ENCODE measurements at regions not wholly inside any gene's neighbourhood (a gene's known extent, or its start where the extent isn't known, plus 50 kb on each side); places are given as distances from the start of the nearest gene placed in this dataset.

DNA sequence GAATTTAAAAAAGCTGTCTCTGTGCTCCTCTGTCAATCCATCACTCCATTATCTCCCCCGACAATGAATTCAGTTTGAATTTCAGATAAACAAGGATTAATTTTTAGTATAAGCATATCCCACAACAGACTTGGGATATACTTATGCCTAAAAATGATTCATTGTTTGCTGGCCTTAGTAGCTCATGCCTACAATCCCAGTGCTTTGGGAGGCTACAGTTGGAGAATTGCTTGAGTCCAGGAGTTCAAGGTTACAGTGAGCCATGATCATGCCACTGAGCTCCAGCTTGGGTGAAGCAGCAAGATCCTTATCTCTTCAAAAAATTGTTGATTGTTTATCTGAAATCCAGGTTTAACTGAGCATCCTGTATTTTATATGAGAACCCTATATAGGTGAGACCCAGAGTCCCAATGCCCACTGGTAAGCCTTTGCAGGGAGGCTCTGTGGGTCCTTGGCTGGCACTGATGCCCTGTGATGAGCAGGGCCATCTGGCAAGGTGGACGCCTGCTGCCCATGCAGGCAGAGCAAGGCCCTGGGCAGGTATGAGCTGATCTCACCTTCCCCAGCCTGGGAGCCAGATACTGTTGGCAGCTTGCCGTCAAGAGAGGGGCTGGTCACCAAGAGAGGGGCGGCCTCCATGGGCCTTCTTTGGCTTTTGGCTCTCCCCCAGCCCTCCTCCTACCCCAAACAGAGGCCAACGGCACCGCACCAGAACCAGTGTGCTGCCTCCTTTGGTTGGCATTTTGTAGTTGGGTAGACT, 158.7 kb downstream of the SEC14L1 start:
- DNase-seq, result no peak
- Histone ChIP-seq H3K4me3 (ENCODE audit: control insufficient read depth in 1 of 7, extremely low read depth in 1 of 7, insufficient read depth in 4 of 7, low read depth in 2 of 7, low read length in 6 of 7) (no peak overlapping the region), H3K27ac (ENCODE audit: insufficient read depth in 1 of 2, low read depth in 1 of 2, low read length in 2 of 2, poor library complexity in 1 of 2, severe bottlenecking in 2 of 2) (no peak overlapping the region), H3K27me3 (replicated peaks in 2 of 5; ENCODE audit: control insufficient read depth in 4 of 5, insufficient read depth in 5 of 5, low read length in 4 of 5) (no peaks in the 10 kb centered on the region), H3K36me3 (ENCODE audit: control insufficient read depth in 4 of 4, insufficient read depth in 4 of 4, low read length in 3 of 4) (no peaks in the 10 kb centered on the region), H3K9me3 (ENCODE audit: control extremely low read depth in 1 of 5, control insufficient read depth in 4 of 5, insufficient read depth in 2 of 5, low read depth in 1 of 5, low read length in 4 of 5) (peaks cover 0 to 16% (median 14%) of the 10 kb centered on the region in 5 experiments), H3K4me1 (ENCODE audit: control extremely low read depth in 1 of 4, control insufficient read depth in 4 of 4, insufficient read depth in 4 of 4, low read length in 3 of 4) (peaks cover 2 to 19% (median 14%) of the 10 kb centered on the region in 4 experiments)
- POLR2A ChIA-PET, result interaction anchor here (0.6 kb wide), 1 partner anchor 14 kb away, joined by 4 read pairs; no protein-coding TSS in a partner anchor
- CTCF ChIA-PET, result interaction anchor here (1.1 to 2.1 kb wide), 2 partner anchors 13 to 14 kb away, joined by 4 to 5 read pairs; no protein-coding TSS in a partner anchor
- WGBS (ENCODE audit: insufficient coverage), result 94% methylated on average over 3 of the region's 6 CpGs

DNA sequence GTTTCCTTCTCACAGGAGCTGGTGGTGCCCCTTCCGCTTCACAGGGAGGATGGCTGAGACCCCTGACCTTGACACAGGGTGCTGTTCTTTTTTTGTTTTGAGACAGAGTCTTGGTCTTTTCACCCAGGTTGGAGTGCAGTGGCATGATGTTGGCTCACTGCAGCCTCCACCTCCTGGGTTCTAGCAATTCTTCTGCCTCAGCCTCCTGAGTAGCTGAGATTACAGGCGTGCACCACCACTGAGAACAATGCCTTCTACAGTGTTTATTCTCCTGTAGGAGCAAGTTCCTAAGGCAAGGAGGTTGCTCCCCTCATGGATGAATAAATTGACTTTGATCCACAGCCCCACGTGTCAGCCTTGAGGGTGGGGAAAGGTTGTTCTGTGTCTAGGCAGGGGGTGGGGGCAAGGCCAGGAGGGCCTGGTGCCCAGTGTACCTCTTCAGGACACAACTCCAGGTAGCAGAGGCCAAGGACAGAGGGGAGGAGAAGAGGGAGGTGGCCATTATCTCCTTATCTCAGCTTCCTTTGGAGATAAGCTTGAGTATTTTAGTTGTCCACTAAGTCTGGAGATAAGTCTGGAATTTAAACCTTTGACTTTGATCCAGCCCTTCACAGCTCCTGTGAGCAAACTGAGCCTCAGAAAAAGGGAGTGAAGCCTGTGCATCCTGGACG, 159.4 kb downstream of the SEC14L1 start:
- DNase-seq, result no peak
- no peaks in the 10 kb centered on the region for H3K36me3 ChIP-seq (ENCODE audit: control insufficient read depth in 4 of 4, insufficient read depth in 4 of 4, low read length in 3 of 4)
- H3K27ac ChIP-seq (ENCODE audit: insufficient read depth in 1 of 2, low read depth in 1 of 2, low read length in 2 of 2, poor library complexity in 1 of 2, severe bottlenecking in 2 of 2), result no peak overlapping the region
- ChIA-PET CTCF (interaction anchor here (1.1 kb wide), 1 partner anchor 13 kb away, joined by 4 read pairs; no protein-coding TSS in a partner anchor), POLR2A (interaction anchor here (0.6 kb wide), 1 partner anchor 105 kb away, joined by 5 read pairs; no protein-coding TSS in a partner anchor)
- H3K4me1 ChIP-seq (ENCODE audit: control extremely low read depth in 1 of 4, control insufficient read depth in 4 of 4, insufficient read depth in 4 of 4, low read length in 3 of 4), result peaks cover 2 to 19% (median 13%) of the 10 kb centered on the region in 4 experiments
- H3K9me3 ChIP-seq (ENCODE audit: control extremely low read depth in 1 of 5, control insufficient read depth in 4 of 5, insufficient read depth in 2 of 5, low read depth in 1 of 5, low read length in 4 of 5), result peaks cover 0 to 16% (median 14%) of the 10 kb centered on the region in 5 experiments
- H3K4me3 ChIP-seq (ENCODE audit: control insufficient read depth in 1 of 7, extremely low read depth in 1 of 7, insufficient read depth in 4 of 7, low read depth in 2 of 7, low read length in 6 of 7), result no peak overlapping the region
- 95% methylated on average over 2 of the region's 4 CpGs for WGBS (ENCODE audit: insufficient coverage)
- H3K27me3 ChIP-seq (replicated peaks in 2 of 5; ENCODE audit: control insufficient read depth in 4 of 5, insufficient read depth in 5 of 5, low read length in 4 of 5), result no peaks in the 10 kb centered on the region

DNA sequence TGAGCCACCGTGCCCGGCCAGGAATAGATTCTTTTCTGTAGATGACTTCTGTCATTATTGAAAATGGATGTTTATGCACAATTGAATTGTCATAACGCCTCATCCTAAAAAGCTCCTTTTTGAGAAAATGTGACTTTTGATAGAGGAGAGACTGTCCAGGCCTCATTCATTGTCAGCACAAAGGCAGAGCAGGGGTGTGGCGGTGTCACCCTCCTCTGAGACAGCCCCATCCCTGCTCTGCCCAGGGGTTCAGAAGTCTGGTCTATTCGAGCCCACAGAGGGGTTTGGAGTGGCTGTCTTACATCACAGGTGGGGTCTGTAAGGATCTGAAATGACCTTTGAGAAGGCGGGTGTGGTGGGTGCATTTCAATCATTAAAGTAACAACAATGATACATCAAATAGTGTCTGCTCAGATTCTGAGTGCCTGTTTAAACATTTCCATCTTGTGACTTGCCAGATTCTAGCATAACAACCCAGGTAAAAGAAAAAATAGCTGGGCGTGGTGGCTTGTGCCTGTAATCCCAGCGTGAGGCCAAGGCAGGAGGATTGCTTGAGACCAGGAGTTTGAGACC, 161.0 kb downstream of the SEC14L1 start:
- POLR2A ChIA-PET, result interaction anchor here (0.8 kb wide), 1 partner anchor 21 kb away, joined by 3 read pairs; no protein-coding TSS in a partner anchor
- no peak for DNase-seq
- peaks cover 0 to 16% (median 14%) of the 10 kb centered on the region in 5 experiments for H3K9me3 ChIP-seq (ENCODE audit: control extremely low read depth in 1 of 5, control insufficient read depth in 4 of 5, insufficient read depth in 2 of 5, low read depth in 1 of 5, low read length in 4 of 5)
- H3K27me3 ChIP-seq (replicated peaks in 2 of 5; ENCODE audit: control insufficient read depth in 4 of 5, insufficient read depth in 5 of 5, low read length in 4 of 5), result no peaks in the 10 kb centered on the region
- 100% methylated on average over 5 of the region's 8 CpGs for WGBS (ENCODE audit: insufficient coverage)
- no peaks in the 10 kb centered on the region for H3K36me3 ChIP-seq (ENCODE audit: control insufficient read depth in 4 of 4, insufficient read depth in 4 of 4, low read length in 3 of 4)
- peaks cover 0 to 16% (median 4%) of the 10 kb centered on the region in 4 experiments for H3K4me1 ChIP-seq (ENCODE audit: control extremely low read depth in 1 of 4, control insufficient read depth in 4 of 4, insufficient read depth in 4 of 4, low read length in 3 of 4)
- H3K4me3 ChIP-seq (ENCODE audit: control insufficient read depth in 1 of 7, extremely low read depth in 1 of 7, insufficient read depth in 4 of 7, low read depth in 2 of 7, low read length in 6 of 7), result no peak overlapping the region
- no peak overlapping the region for H3K27ac ChIP-seq (ENCODE audit: insufficient read depth in 1 of 2, low read depth in 1 of 2, low read length in 2 of 2, poor library complexity in 1 of 2, severe bottlenecking in 2 of 2)
- CTCF ChIA-PET, result no interaction called here

DNA sequence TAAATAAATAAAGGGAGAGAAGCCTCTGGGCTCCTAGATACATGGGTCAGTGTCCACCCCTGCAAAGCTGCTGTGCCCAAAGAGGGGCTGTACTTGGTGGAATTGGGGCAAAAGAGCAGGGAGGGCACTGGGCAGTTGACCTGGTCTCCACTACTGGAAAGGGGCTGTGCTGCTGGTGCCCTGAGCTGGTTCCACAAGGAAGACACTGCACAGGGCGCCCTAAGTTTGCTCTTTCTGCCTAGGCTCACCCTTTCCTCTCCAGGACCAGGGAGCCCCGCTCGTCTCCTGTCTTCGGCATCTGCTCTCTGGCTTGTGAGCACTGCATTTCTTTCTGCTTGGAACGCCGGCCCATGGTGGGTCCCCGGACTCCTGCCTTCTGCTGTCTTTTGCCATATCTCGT, 161.9 kb downstream of the SEC14L1 start:
- H3K27ac ChIP-seq (ENCODE audit: insufficient read depth in 1 of 2, low read depth in 1 of 2, low read length in 2 of 2, poor library complexity in 1 of 2, severe bottlenecking in 2 of 2), result no peak overlapping the region
- WGBS (ENCODE audit: insufficient coverage), result 100% methylated on average over 6 of the region's 8 CpGs
- CTCF ChIA-PET, result no interaction called here
- POLR2A ChIA-PET, result no interaction called here
- H3K27me3 ChIP-seq (replicated peaks in 2 of 5; ENCODE audit: control insufficient read depth in 4 of 5, insufficient read depth in 5 of 5, low read length in 4 of 5), result no peaks in the 10 kb centered on the region
- peaks cover 0 to 18% (median 4%) of the 10 kb centered on the region in 4 experiments for H3K4me1 ChIP-seq (ENCODE audit: control extremely low read depth in 1 of 4, control insufficient read depth in 4 of 4, insufficient read depth in 4 of 4, low read length in 3 of 4)
- H3K9me3 ChIP-seq (ENCODE audit: control extremely low read depth in 1 of 5, control insufficient read depth in 4 of 5, insufficient read depth in 2 of 5, low read depth in 1 of 5, low read length in 4 of 5), result peaks cover 0 to 16% (median 12%) of the 10 kb centered on the region in 5 experiments
- H3K36me3 ChIP-seq (ENCODE audit: control insufficient read depth in 4 of 4, insufficient read depth in 4 of 4, low read length in 3 of 4), result no peaks in the 10 kb centered on the region
- H3K4me3 ChIP-seq (ENCODE audit: control insufficient read depth in 1 of 7, extremely low read depth in 1 of 7, insufficient read depth in 4 of 7, low read depth in 2 of 7, low read length in 6 of 7), result no peak overlapping the region
- DNase-seq, result no peak

DNA sequence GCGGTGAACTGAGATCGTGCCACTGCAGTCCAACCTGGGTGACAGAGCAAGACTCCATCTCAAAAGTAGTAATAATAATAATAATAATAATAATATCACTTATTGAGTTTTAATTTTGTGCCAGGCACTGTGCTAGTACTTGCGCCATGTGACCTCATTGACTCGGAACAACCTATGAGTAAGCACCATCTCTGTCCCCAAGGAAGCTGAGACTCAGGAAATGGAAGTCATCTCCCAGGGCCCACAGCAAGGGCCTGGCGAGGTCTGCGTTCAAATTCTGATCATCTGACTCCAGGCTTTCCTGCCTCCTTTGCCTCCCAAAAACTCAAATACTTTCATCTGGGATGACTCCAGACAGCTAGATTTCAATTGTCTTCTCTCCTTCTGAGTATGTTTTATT, 162.9 kb downstream of the SEC14L1 start:
- POLR2A ChIA-PET, result no interaction called here
- Histone ChIP-seq H3K36me3 (ENCODE audit: control insufficient read depth in 4 of 4, insufficient read depth in 4 of 4, low read length in 3 of 4) (no peaks in the 10 kb centered on the region), H3K4me3 (ENCODE audit: control insufficient read depth in 1 of 7, extremely low read depth in 1 of 7, insufficient read depth in 4 of 7, low read depth in 2 of 7, low read length in 6 of 7) (no peak overlapping the region), H3K9me3 (ENCODE audit: control extremely low read depth in 1 of 5, control insufficient read depth in 4 of 5, insufficient read depth in 2 of 5, low read depth in 1 of 5, low read length in 4 of 5) (peaks cover 0 to 11% (median 3%) of the 10 kb centered on the region in 5 experiments), H3K27ac (ENCODE audit: insufficient read depth in 1 of 2, low read depth in 1 of 2, low read length in 2 of 2, poor library complexity in 1 of 2, severe bottlenecking in 2 of 2) (no peak overlapping the region), H3K27me3 (replicated peaks in 2 of 5; ENCODE audit: control insufficient read depth in 4 of 5, insufficient read depth in 5 of 5, low read length in 4 of 5) (no peaks in the 10 kb centered on the region), H3K4me1 (ENCODE audit: control extremely low read depth in 1 of 4, control insufficient read depth in 4 of 4, insufficient read depth in 4 of 4, low read length in 3 of 4) (peaks cover 0 to 25% (median 6%) of the 10 kb centered on the region in 4 experiments)
- 96% methylated on average over 4 of the region's 6 CpGs for WGBS (ENCODE audit: insufficient coverage)
- no peak for DNase-seq
- CTCF ChIA-PET, result no interaction called here

DNA sequence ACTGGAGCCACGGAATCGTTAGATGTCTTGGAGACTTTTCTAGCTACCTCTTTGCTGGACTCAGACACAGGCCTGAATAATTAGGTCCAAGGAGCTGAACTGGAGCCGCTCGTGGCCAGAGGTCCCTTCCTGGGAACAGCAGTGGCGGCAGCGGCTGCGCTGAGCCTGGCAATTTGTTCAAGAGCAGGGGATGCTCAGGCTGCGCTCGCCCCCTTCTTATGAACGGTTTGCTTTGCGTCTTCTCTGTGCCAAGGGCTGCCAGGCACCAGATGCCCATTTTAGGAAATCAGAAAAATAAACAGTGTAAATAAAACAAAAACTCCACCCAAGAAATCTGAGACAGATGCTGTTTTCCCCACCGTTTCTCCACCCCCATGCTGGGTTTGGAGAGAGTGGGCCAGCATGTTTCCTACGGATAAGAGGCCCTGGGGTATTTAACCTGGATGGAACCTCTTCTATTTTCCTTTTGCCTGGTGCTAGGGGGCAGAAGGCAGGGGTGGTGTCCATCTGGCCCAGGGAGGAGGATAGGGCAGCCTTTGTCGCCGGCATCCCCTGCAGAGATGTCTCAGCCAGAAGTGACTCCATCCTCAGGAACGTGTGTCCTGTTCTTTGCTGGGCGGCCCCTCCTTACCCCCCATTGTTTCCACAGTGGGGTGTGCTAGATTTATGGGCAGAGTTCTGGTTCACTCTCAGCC, 163.4 kb downstream of the SEC14L1 start:
- POLR2A ChIA-PET, result no interaction called here
- Histone ChIP-seq H3K4me1 (ENCODE audit: control extremely low read depth in 1 of 4, control insufficient read depth in 4 of 4, insufficient read depth in 4 of 4, low read length in 3 of 4) (peaks cover 0 to 31% (median 7%) of the 10 kb centered on the region in 4 experiments), H3K4me3 (ENCODE audit: control insufficient read depth in 1 of 7, extremely low read depth in 1 of 7, insufficient read depth in 4 of 7, low read depth in 2 of 7, low read length in 6 of 7) (no peak overlapping the region), H3K36me3 (ENCODE audit: control insufficient read depth in 4 of 4, insufficient read depth in 4 of 4, low read length in 3 of 4) (no peaks in the 10 kb centered on the region), H3K9me3 (ENCODE audit: control extremely low read depth in 1 of 5, control insufficient read depth in 4 of 5, insufficient read depth in 2 of 5, low read depth in 1 of 5, low read length in 4 of 5) (peaks cover 0 to 5% (median 0%) of the 10 kb centered on the region in 5 experiments), H3K27me3 (replicated peaks in 2 of 5; ENCODE audit: control insufficient read depth in 4 of 5, insufficient read depth in 5 of 5, low read length in 4 of 5) (no peaks in the 10 kb centered on the region), H3K27ac (ENCODE audit: insufficient read depth in 1 of 2, low read depth in 1 of 2, low read length in 2 of 2, poor library complexity in 1 of 2, severe bottlenecking in 2 of 2) (no peak overlapping the region)
- WGBS (ENCODE audit: insufficient coverage), result 96% methylated on average over 12 of the region's 17 CpGs
- CTCF ChIA-PET, result no interaction called here
- DNase-seq, result no peak
